Mononuclear cell (primary cell): ENCODE measurements at regions not wholly inside any gene's neighbourhood (a gene's known extent, or its start where the extent isn't known, plus 50 kb on each side); places are given as distances from the start of the nearest gene placed in this dataset.
"Not testable (repeated sequence)": the region's sequence is repeated elsewhere in the genome, so short reads cannot be mapped to it uniquely, and the experiment has no call there.

Experiments used
- H3K27me3 ChIP-seq: 2 replicates; pipeline ENCODE4 v1.6.0; 2011; ENCODE audit warnings: low read length, control low read depth; ENCODE audit not compliant: insufficient read depth
- H3K4me1 ChIP-seq: 2 replicates; pipeline ENCODE4 v1.5.1; 2011; ENCODE audit warnings: mild to moderate bottlenecking, low read length, control low read depth; ENCODE audit not compliant: insufficient read depth
- H3K4me3 ChIP-seq: 2 replicates; pipeline ENCODE4 v1.5.1; 2011; ENCODE audit warnings: mild to moderate bottlenecking, low read length, moderate library complexity
- H3K9me3 ChIP-seq: 2 replicates; pipeline ENCODE4 v1.5.1; 2011; ENCODE audit warnings: low read depth, mild to moderate bottlenecking, control low read depth, low read length

DNA sequence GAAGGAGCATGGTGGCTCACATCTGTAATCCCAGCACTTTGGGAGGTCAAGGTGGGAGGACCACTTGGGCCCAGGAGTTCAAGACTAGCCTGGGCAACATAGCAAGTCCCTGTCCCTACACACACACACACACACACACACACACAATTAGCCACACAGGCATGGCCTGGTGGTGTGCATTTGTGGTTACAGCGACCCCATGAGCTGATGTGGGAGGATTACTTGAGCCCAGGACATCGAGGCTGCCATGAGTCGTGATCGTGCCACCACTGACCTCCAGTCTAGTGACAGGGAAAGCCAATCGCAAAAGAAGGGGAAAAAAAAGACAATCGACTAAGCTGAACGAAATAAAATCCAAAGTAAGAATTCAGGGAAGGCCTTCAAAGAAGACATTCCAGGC is 67.9 kb downstream of the TBX3 start:
- Histone ChIP-seq H3K9me3 (no peaks in the 10 kb centered on the region), H3K4me1 (no peaks in the 10 kb centered on the region), H3K4me3 (no peak overlapping the region), H3K27me3 (peaks cover 2% of the 10 kb centered on the region)

DNA sequence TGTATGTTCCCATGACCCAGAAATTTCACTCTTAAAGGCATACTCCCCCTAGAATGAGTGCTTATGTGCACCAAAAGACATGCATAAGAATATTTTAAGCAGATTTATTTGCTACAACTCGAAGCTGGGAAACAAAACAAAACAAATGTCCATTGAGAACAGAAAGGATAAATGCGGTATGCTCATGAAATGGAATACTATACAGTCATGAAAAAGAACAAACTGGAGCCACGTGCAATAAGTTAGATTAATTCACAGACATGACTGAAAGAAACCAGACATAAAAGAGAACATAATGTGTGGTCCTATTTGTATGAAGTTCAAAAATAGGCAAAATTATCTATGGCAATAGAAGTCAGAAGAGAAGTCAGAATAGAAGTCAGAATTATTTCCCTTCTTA is 69.9 kb downstream of the TBX3 start:
- Histone ChIP-seq H3K9me3 (no peaks in the 10 kb centered on the region), H3K4me3 (no peak overlapping the region), H3K4me1 (no peaks in the 10 kb centered on the region), H3K27me3 (peaks cover 2% of the 10 kb centered on the region)

DNA sequence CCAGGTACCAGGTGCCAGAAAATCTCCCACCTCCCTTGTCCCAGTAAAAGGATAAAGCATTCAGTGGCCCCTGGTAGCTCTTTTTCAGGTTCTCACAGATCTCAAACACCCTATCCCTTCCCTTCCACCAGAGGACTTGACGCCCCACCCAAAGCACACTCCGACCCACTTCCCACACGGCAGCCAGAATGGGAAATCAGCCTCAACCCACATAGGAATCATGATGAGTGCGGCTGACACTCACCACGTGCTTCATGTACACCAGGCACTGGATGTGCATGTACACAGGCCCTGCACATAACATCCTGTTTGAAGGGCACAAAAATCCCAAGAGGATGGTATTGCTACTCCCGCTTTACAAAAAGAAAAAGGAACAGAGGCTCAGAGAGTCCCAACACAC is 71.9 kb downstream of the TBX3 start:
- Histone ChIP-seq H3K27me3 (peaks cover 2% of the 10 kb centered on the region), H3K9me3 (no peaks in the 10 kb centered on the region), H3K4me1 (no peaks in the 10 kb centered on the region), H3K4me3 (no peak overlapping the region)

DNA sequence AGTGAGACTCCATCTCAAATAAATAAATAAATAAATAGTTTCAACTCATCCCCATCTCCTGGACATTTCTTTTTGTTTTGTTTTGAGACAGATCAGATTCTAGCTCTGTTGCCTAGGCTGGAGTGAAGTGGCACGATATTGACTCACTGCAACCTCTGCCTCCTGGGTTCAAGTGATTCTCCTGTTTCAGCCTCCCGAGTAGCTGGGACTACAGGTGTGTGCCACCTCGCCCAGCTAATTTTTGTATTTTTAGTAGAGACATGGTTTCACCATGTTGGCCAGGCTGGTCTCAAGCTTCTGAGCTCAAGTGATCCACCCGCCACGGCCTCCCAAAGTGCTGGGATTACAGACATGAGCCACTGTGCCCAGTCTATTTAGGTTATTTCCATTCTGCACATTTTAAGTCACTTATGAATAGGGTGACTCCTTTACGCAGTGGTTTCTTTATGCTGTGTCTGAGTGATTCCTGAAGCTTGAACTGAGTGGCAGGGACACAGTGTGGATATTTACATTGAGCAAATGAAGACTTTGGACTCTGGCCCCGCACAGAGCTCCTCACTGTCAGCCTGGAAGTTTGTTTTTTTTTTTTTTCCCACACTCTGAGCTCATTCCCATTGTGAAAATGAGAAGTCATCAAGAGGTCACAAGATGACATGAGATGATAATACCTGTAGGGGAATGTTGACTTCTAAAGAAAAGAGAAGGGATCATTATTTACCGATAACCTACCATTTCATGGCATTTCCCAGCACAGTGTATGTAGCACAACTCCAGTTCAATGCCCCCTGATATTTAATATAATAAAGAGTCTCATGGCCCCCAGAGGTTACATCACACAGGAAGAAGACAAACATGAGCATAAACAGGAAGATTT is 72.6 kb downstream of the TBX3 start:
- no peak overlapping the region for H3K4me3 ChIP-seq
- peaks cover 2% of the 10 kb centered on the region for H3K27me3 ChIP-seq
- no peaks in the 10 kb centered on the region for H3K4me1 ChIP-seq
- H3K9me3 ChIP-seq = no peaks in the 10 kb centered on the region

DNA sequence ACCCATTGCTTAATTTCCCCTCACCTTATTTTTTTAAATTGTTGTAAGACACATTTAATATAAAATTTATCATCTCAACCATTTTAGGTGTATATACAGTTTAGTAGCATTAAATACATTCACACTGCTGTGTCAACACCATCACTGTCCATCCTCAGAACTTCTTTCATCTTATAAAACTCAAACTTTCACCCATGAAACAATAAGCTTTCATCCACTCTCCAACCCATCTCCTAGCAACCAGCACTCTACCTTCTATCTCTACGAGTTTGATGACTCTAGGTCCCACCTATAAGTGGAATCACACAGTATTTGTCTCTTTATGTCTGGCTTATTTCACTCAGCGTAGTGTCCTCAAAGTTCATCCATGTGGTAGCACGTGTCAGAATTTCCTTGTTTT is 75.5 kb downstream of the TBX3 start:
- peaks cover 2% of the 10 kb centered on the region for H3K27me3 ChIP-seq
- H3K4me3 ChIP-seq = no peak overlapping the region
- H3K9me3 ChIP-seq = no peaks in the 10 kb centered on the region
- no peaks in the 10 kb centered on the region for H3K4me1 ChIP-seq

DNA sequence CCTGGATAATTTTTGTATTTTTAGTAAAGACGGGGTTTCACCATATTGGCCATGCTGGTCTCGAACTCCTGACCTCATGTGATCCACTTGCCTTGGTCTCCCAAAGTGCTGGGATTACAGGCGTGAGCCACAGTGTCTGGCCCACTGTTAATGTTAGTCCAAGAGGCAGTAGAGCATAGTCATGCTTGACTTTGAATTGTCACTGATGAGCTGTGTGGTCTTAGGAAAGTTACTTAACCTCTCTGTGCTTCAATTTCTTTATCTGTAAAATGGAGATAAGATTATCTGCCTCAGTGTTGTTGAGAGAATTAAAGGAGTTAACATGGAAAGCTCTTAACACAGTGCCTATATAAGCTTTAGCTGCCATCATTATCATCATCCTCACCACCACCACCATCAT is 78.1 kb downstream of the TBX3 start:
- H3K4me3 ChIP-seq = no peak overlapping the region
- no peaks in the 10 kb centered on the region for H3K27me3 ChIP-seq
- H3K9me3 ChIP-seq = no peaks in the 10 kb centered on the region
- no peaks in the 10 kb centered on the region for H3K4me1 ChIP-seq

DNA sequence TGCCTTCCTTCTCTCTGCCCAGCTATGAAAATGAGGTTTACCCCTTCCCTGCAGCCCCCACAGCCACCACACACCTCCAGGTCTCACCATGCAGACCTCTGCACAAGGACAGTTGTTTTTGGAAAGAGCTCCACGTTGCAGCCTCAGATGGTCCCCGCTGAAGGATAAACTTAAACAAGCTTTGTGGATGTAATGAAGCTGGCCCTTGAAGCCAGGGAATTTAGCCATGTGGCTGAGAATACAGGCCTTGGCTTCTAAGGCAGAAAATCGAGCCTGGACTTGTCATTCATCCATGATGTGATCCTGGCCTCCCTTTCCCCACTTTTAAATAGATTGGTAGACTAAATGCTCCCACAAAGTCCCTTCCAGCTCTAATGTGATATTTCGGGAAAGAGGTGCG is 79.4 kb downstream of the TBX3 start:
- no peaks in the 10 kb centered on the region for H3K9me3 ChIP-seq
- no peaks in the 10 kb centered on the region for H3K27me3 ChIP-seq
- no peak overlapping the region for H3K4me3 ChIP-seq
- H3K4me1 ChIP-seq = no peaks in the 10 kb centered on the region

DNA sequence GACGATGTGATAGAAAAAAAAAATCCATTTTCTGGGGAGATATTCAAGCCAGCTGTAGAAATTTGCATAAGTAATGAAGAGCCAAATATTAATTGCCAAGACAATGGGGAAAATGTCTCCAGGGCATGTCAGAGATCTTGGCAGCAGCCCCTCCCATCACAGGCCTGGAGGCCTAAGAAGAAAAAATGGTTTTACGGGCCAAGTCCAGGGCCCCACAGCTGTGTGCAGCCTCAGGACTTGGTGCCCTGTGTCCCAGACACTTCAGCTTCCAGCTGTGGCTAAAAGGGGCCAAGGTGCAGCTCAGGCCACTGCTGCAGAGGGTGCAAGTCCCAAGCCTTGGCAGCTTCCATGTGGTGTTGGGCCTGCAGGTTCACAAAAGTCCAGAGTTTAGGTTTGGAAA is 83.4 kb downstream of the TBX3 start:
- not testable (repeated sequence) for H3K9me3 ChIP-seq, H3K4me1 ChIP-seq, H3K4me3 ChIP-seq, H3K27me3 ChIP-seq

DNA sequence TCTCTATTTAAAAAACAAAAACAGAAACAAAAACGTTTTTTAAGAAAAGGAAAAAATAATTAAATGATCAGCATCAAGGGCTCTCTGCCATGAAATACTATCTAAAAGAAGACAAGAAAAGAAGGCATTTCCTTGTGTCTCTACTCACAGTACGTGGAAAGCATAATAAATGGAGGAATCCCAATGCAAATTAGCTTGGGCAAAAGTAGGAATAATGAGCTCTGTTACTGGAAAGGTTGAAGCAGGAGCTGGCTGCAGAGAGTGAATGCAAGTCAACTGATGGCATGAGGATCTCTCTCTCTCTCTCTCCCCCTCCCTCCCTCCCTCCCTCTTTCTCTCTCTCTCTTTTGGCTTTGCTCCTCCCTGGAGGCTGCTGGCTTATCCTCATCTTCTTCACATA is 85.9 kb downstream of the TBX3 start:
- H3K27me3 ChIP-seq = no peaks in the 10 kb centered on the region
- H3K9me3 ChIP-seq = no peaks in the 10 kb centered on the region

DNA sequence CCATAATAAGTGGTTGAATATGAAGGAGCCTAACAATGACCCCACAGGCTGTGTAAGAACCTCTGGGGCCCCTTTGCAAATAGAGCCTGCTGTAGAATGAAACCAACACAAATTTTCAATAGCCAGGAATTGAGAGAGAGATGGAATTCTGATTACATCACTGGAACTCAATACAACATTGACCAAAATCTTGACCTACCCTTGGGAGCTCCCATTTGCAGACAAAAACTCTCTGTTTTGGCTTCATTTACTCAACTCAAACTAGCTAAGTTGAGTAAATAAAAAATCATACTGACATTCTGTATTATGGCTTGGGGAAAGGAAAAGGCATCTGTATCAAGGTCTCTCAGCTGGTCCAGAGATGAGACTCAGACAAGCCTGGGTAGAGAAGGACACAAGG is 91.0 kb downstream of the TBX3 start:
- no peaks in the 10 kb centered on the region for H3K9me3 ChIP-seq
- no peaks in the 10 kb centered on the region for H3K4me1 ChIP-seq
- no peaks in the 10 kb centered on the region for H3K27me3 ChIP-seq
- no peak overlapping the region for H3K4me3 ChIP-seq

More for the DNA sequence above, 85.9 kb downstream of the TBX3 start:
- no peaks in the 10 kb centered on the region for H3K4me1 ChIP-seq
- no peak overlapping the region for H3K4me3 ChIP-seq

DNA sequence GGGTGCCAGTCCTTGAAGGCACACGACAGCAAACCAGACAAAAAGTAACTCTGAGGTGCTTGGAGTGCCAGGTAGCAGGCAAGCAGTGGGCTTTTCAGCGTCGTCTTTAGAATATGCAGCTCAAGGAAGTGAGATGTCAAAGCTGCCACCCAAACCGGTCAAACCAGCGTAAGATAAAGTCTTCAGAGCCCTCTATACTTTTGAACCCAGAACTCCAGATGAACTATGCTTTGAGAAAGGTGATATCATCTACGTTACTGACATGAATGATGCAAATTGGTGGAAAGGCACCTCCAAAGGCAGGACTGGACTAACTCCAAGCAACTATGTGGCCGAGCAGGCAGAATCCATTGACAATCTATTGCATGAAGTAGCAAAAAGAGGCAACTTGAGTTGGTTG is 95.9 kb downstream of the TBX3 start:
- no peak overlapping the region for H3K4me3 ChIP-seq
- no peaks in the 10 kb centered on the region for H3K4me1 ChIP-seq
- no peaks in the 10 kb centered on the region for H3K27me3 ChIP-seq
- no peaks in the 10 kb centered on the region for H3K9me3 ChIP-seq

DNA sequence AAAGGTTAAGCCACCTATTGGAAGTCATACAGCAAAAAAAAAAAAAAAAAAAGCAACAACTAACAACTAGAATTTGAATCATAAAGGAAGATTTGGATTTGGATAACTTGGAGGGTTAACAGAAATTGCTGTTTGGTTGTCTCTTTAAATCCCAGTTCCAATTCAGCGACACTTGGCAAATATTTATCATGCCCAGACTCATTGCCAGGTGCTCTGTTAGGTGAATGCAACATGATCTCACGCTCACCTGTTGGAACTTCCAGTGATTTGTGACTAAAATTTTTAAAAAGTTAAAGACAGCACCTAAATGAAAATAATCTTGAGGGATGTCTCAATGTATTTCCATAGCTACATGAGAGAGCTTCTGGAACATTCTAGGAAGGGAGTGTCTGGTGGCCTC is 103.7 kb downstream of the TBX3 start:
- Histone ChIP-seq H3K27me3 (no peaks in the 10 kb centered on the region), H3K4me1 (no peaks in the 10 kb centered on the region), H3K4me3 (no peak overlapping the region), H3K9me3 (no peaks in the 10 kb centered on the region)

DNA sequence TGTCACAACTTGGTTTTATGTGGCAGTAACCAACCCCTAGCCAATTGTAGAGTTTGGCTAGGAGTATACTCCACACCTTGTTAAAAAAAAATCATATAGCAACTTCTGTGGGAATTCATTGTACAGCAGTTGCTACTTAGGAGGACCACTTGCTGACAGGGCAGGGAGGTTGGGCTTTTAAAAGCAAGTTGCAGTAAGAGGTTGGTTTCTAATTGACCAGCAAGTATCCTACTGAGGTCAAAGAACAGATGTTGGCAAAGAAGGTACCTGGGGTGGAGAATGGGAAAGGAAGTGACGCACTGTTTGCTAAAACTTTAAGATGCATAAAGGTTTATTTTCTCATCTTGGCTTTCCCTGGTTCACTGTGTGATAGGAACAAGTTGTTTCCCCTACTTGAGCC is 104.6 kb downstream of the TBX3 start:
- no peaks in the 10 kb centered on the region for H3K9me3 ChIP-seq
- no peaks in the 10 kb centered on the region for H3K27me3 ChIP-seq
- no peak overlapping the region for H3K4me3 ChIP-seq
- H3K4me1 ChIP-seq = no peaks in the 10 kb centered on the region

DNA sequence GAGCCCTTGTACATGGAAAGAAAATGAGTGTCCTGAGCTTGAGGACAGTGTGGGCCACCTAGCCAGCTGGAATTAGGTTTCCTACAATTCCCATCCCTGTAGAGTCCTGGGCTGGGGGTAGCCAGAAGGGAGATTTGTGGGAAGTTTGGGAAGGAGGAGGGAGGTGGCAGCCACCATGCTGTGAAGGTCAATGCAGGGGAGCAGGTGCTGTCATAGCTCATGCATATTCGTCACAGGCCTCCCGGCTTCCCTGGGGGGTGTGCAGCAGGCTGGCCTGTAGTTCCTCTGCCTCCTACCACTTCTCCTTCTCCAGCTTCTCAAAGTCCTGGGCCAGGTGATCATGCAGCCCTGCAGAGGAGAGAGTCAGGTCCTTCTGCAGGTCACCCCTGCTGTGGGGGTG is 121.3 kb downstream of the TBX3 start:
- H3K4me1 ChIP-seq = no peaks in the 10 kb centered on the region
- no peaks in the 10 kb centered on the region for H3K9me3 ChIP-seq
- H3K27me3 ChIP-seq = no peaks in the 10 kb centered on the region
- H3K4me3 ChIP-seq = no peak overlapping the region

DNA sequence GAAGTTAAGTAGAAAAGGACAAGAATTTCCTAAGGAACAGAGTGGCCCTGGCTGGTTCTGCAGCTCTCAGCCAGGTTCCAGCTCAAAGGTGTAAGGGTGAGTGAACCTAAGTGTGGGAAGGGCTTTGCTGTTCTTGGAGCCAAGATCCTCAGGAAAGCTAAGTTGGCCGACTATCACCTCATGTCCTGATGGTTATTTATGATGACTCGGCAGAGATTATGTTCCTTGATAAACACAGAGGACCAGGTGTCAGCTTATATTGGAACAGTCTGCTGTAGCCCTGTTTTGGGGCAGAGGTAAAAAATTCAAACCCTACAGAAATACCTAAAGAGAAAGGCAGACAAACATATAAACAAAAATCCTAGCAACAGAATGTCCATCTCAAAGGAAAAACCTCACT is 128.5 kb downstream of the TBX3 start:
- H3K27me3 ChIP-seq = no peaks in the 10 kb centered on the region
- no peak overlapping the region for H3K4me3 ChIP-seq
- no peaks in the 10 kb centered on the region for H3K9me3 ChIP-seq
- H3K4me1 ChIP-seq = no peaks in the 10 kb centered on the region

DNA sequence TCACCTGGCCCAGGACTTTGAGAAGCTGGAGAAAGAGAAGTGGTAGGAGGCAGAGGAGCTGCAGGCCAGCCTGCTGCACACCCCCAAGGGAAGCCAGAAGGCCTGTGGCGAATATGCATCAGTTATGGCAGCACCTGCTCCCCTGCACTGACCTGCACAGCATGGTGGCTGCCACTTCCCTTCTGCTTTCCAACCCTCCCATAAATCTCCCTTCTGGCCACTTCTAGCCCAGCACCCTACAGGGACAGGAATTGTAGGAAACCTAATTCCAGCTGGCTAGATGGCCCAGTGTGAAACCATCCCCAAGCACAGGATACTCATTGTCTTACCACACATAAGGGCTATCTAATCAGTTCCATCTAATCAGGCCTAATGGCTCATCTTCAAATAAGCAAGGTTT is 136.3 kb downstream of the TBX3 start:
- Histone ChIP-seq H3K4me1 (no peaks in the 10 kb centered on the region), H3K4me3 (no peak overlapping the region), H3K9me3 (no peaks in the 10 kb centered on the region), H3K27me3 (no peaks in the 10 kb centered on the region)
